Activated CD4-positive, alpha-beta T cell treated with anti-CD3 and anti-CD28 coated beads, Interleukin-2, amount 50 U/mL, for 48 hours (primary cell): ENCODE measurements at regions not wholly inside any gene's neighbourhood (a gene's known extent, or its start where the extent isn't known, plus 50 kb on each side); places are given as distances from the start of the nearest gene placed in this dataset.

Experiments used
- DNase-seq, 2 experiments: peaks; one replicate each; pipeline ENCODE4 v3.0.0-alpha.2; 2020

GRCh38 chr13:106625578-106625977, 57.6 kb upstream of the ARGLU1 start:
- no peak for DNase-seq

GRCh38 chr13:106623799-106624460, 56.0 kb upstream of the ARGLU1 start:
- DNase-seq = no peak

- DNase-seq = no peak
Observed at GRCh38 chr13:106621833-106622232, 53.9 kb upstream of the ARGLU1 start.

GRCh38 chr13:106619688-106620555, 52.0 kb upstream of the ARGLU1 start:
- peak; percentile 7 to 15 for DNase-seq
